HEK293T (cell line): ENCODE measurements at regions not wholly inside any gene's neighbourhood (a gene's known extent, or its start where the extent isn't known, plus 50 kb on each side); places are given as distances from the start of the nearest gene placed in this dataset.

Experiments used
- FOXA1 ChIP-seq: fragments of 450-650 bp; IDR thresholded peaks from 2 replicates; pipeline ENCODE4 v1.6.1; 2016; ENCODE audit warnings: mild to moderate bottlenecking
- FOXK2 ChIP-seq: fragments of 450-650 bp; IDR thresholded peaks from 2 replicates; pipeline ENCODE4 v1.6.1; 2016; ENCODE audit warnings: mild to moderate bottlenecking
- FOXM1 ChIP-seq: fragments of 450-650 bp; IDR thresholded peaks from 2 replicates; pipeline ENCODE4 v1.6.1; 2017; ENCODE audit warnings: mild to moderate bottlenecking, borderline replicate concordance
- HDGF ChIP-seq: fragments of 450-650 bp; IDR thresholded peaks from 2 replicates; pipeline ENCODE4 v1.6.1; 2017; ENCODE audit warnings: antibody characterized with exemption, borderline replicate concordance
- LEF1 ChIP-seq: fragments of 450-650 bp; IDR thresholded peaks from 2 replicates; pipeline ENCODE4 v1.6.1; 2017; ENCODE audit warnings: mild to moderate bottlenecking, borderline replicate concordance
- NFRKB ChIP-seq: fragments of 450-650 bp; IDR thresholded peaks from 2 replicates; pipeline ENCODE4 v1.6.1; 2016; ENCODE audit warnings: mild to moderate bottlenecking, moderate library complexity
- SP1 ChIP-seq: fragments of 450-650 bp; IDR thresholded peaks from 2 replicates; pipeline ENCODE4 v1.6.1; 2017
- SUZ12 ChIP-seq: fragments of 450-650 bp; IDR thresholded peaks from 2 replicates; pipeline ENCODE4 v1.6.1; 2016; ENCODE audit warnings: mild to moderate bottlenecking
- TARDBP ChIP-seq: fragments of 450-650 bp; IDR thresholded peaks from 2 replicates; pipeline ENCODE4 v1.6.1; 2016

GRCh38 chr10:65408401-65408800 is 1517.4 kb upstream of the LRRTM3 start:
- TF ChIP-seq SUZ12 (no peak), FOXK2 (no peak), HDGF (no peak), TARDBP (no peak), SP1 (no peak), LEF1 (no peak), NFRKB (no peak), FOXA1 (no peak), FOXM1 (no peak)
